ENCODE measurements at regions not wholly inside any gene's neighbourhood (a gene's known extent, or its start where the extent isn't known, plus 50 kb on each side); places are given as distances from the start of the nearest gene placed in this dataset.

GRCh38 chr5:74310386-74310785 lies 330.1 kb downstream of the ENC1 start:
- no peak overlapping the region for H2AFZ ChIP-seq (ENCODE audit: low read length)
- TF ChIP-seq CTCF (conservative IDR thresholded peaks at IDR 0.05; ENCODE audit: low read length): no peak
- no peak for TF ChIP-seq EZH2phosphoT487 (IDR thresholded peaks at IDR 0.05; ENCODE audit: borderline replicate concordance)
- no peaks in the 10 kb centered on the region for H3K79me2 ChIP-seq (ENCODE audit: insufficient read depth, low read length)
- H3K9ac ChIP-seq (ENCODE audit: low read depth, low read length, poor library complexity, severe bottlenecking): no peak overlapping the region
- H3K4me1 ChIP-seq (ENCODE audit: insufficient read depth, low read length, poor library complexity, severe bottlenecking): no peaks in the 10 kb centered on the region
- H4K20me1 ChIP-seq (ENCODE audit: insufficient read depth, low read length, poor library complexity, severe bottlenecking): no peaks in the 10 kb centered on the region
- no peaks in the 10 kb centered on the region for H3K36me3 ChIP-seq (ENCODE audit: insufficient read depth, low read length)
- H3K4me3 ChIP-seq (ENCODE audit: low read length, poor library complexity, severe bottlenecking): no peak overlapping the region
- no peaks in the 10 kb centered on the region for H3K27me3 ChIP-seq (ENCODE audit: insufficient read depth, low read length, poor library complexity, severe bottlenecking)
- H3F3A ChIP-seq (ENCODE audit: low read depth): no peaks in the 10 kb centered on the region
- H3K4me2 ChIP-seq (ENCODE audit: low read depth, low read length, poor library complexity, severe bottlenecking): no peak overlapping the region
- no peaks in the 10 kb centered on the region for H3K9me3 ChIP-seq (ENCODE audit: insufficient read depth, low read depth, low read length)
- H3K9me2 ChIP-seq (replicated peaks; ENCODE audit: low read depth, low read length): no peaks in the 10 kb centered on the region

- no peaks in the 10 kb centered on the region for H3K27me3 ChIP-seq (ENCODE audit: insufficient read depth, low read length, poor library complexity, severe bottlenecking)
- no peak overlapping the region for H3K4me2 ChIP-seq (ENCODE audit: low read depth, low read length, poor library complexity, severe bottlenecking)
- no peak overlapping the region for H2AFZ ChIP-seq (ENCODE audit: low read length)
- no peaks in the 10 kb centered on the region for H3K9me2 ChIP-seq (replicated peaks; ENCODE audit: low read depth, low read length)
- H3K9me3 ChIP-seq (ENCODE audit: insufficient read depth, low read depth, low read length): no peaks in the 10 kb centered on the region
- H3F3A ChIP-seq (ENCODE audit: low read depth): no peaks in the 10 kb centered on the region
- no peaks in the 10 kb centered on the region for H3K36me3 ChIP-seq (ENCODE audit: insufficient read depth, low read length)
- H3K4me1 ChIP-seq (ENCODE audit: insufficient read depth, low read length, poor library complexity, severe bottlenecking): no peaks in the 10 kb centered on the region
- no peak overlapping the region for H3K9ac ChIP-seq (ENCODE audit: low read depth, low read length, poor library complexity, severe bottlenecking)
- no peak overlapping the region for H3K4me3 ChIP-seq (ENCODE audit: low read length, poor library complexity, severe bottlenecking)
- H3K79me2 ChIP-seq (ENCODE audit: insufficient read depth, low read length): no peaks in the 10 kb centered on the region
- H4K20me1 ChIP-seq (ENCODE audit: insufficient read depth, low read length, poor library complexity, severe bottlenecking): no peaks in the 10 kb centered on the region
- TF ChIP-seq CTCF (conservative IDR thresholded peaks at IDR 0.05; ENCODE audit: low read length): no peak
- no peak for TF ChIP-seq EZH2phosphoT487 (IDR thresholded peaks at IDR 0.05; ENCODE audit: borderline replicate concordance)
These were observed 331.5 kb downstream of the ENC1 start for GRCh38 chr5:74309050-74309449.

GRCh38 chr5:74306845-74307244 lies 333.7 kb downstream of the ENC1 start:
- Histone ChIP-seq H2AFZ (ENCODE audit: low read length) (no peak overlapping the region), H3K27me3 (ENCODE audit: insufficient read depth, low read length, poor library complexity, severe bottlenecking) (peaks cover 4% of the 10 kb centered on the region), H3K79me2 (ENCODE audit: insufficient read depth, low read length) (no peaks in the 10 kb centered on the region), H3K4me1 (ENCODE audit: insufficient read depth, low read length, poor library complexity, severe bottlenecking) (no peaks in the 10 kb centered on the region), H3K4me2 (ENCODE audit: low read depth, low read length, poor library complexity, severe bottlenecking) (no peak overlapping the region), H3K9me3 (ENCODE audit: insufficient read depth, low read depth, low read length) (no peaks in the 10 kb centered on the region), H3K9ac (ENCODE audit: low read depth, low read length, poor library complexity, severe bottlenecking) (no peak overlapping the region), H3K9me2 (replicated peaks; ENCODE audit: low read depth, low read length) (no peaks in the 10 kb centered on the region), H3K4me3 (ENCODE audit: low read length, poor library complexity, severe bottlenecking) (no peak overlapping the region), H3K36me3 (ENCODE audit: insufficient read depth, low read length) (no peaks in the 10 kb centered on the region), H3F3A (ENCODE audit: low read depth) (no peaks in the 10 kb centered on the region), H4K20me1 (ENCODE audit: insufficient read depth, low read length, poor library complexity, severe bottlenecking) (no peaks in the 10 kb centered on the region)
- TF ChIP-seq CTCF (conservative IDR thresholded peaks at IDR 0.05; ENCODE audit: low read length): no peak
- no peak for TF ChIP-seq EZH2phosphoT487 (IDR thresholded peaks at IDR 0.05; ENCODE audit: borderline replicate concordance)

Measured in Loucy (cell line).